Thyroid gland (tissue), 4 donors: ENCODE measurements at regions not wholly inside any gene's neighbourhood (a gene's known extent, or its start where the extent isn't known, plus 50 kb on each side); places are given as distances from the start of the nearest gene placed in this dataset.

Experiments used
- CTCF ChIP-seq, 6 experiments: fragments of 200-600 bp in 3 of 6; fragments of 450-650 bp in 3 of 6; sonication (generic) in 3 of 6; IDR thresholded peaks; one replicate each; pipeline ENCODE4 v1.5.1; 2016 to 2019; ENCODE audit warnings: antibody characterized with exemption in 6 of 6, mild to moderate bottlenecking in 2 of 6, inconsistent platforms in 1 of 6, moderate library complexity in 1 of 6
- POLR2A ChIP-seq, 2 donors: fragments of 450-650 bp; IDR thresholded peaks; one replicate each; pipeline ENCODE4 v1.6.1; 2017; ENCODE audit warnings: antibody characterized with exemption in 2 of 2, mild to moderate bottlenecking in 2 of 2, moderate library complexity in 1 of 2

- TF ChIP-seq CTCF (IDR thresholded peaks at IDR 0.05) (no peak), POLR2A (IDR thresholded peaks at IDR 0.05) (no peak)
These were observed 296.1 kb upstream of the RASGRP1 start for GRCh38 chr15:38860674-38861073.
